Myocyte (in vitro differentiated cells): ENCODE measurements at regions not wholly inside any gene's neighbourhood (a gene's known extent, or its start where the extent isn't known, plus 50 kb on each side); places are given as distances from the start of the nearest gene placed in this dataset.

Experiments used
- DNase-seq: peaks from one replicate; pipeline ENCODE4 v3.0.0-alpha.2; 2012; ENCODE audit warnings: low read depth

DNA sequence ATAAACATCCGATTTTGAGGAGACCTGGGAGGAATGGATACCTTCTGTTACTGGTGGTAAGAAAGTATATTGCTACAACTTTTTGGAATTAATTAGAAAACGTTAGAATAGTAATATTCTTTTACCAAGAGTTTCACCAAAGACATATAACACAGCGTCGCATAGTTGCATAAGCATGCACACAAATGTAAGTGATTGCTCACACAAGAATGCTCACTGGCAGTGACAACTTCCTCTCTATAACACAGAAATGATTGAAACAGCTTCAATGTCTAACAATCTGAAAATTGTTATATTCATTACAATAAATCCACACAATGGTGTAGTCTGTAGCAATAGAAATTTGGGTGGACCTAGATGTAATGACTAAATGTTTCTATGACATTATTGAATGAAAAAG is 998.6 kb downstream of the TTLL7 start:
- no peak for DNase-seq

DNA sequence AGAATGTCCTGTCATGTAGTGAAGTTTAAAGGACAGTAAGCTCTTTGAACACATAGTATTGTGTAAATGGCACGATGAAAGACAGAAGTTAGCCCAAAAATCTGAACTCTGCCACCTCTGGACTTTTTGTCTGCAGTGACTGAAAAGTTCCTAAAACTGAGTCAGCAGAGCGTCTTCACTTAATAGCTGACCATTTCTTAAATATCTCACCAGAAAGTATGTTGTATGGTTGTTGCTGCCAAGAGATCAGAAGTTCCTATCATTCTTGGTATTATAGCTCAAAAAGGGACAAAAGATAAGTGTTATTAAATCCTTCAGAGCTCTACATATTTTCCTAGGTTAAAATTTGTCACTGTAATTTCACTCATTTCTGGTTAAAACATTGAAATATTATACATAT is 1003.0 kb downstream of the TTLL7 start:
- no peak for DNase-seq

DNA sequence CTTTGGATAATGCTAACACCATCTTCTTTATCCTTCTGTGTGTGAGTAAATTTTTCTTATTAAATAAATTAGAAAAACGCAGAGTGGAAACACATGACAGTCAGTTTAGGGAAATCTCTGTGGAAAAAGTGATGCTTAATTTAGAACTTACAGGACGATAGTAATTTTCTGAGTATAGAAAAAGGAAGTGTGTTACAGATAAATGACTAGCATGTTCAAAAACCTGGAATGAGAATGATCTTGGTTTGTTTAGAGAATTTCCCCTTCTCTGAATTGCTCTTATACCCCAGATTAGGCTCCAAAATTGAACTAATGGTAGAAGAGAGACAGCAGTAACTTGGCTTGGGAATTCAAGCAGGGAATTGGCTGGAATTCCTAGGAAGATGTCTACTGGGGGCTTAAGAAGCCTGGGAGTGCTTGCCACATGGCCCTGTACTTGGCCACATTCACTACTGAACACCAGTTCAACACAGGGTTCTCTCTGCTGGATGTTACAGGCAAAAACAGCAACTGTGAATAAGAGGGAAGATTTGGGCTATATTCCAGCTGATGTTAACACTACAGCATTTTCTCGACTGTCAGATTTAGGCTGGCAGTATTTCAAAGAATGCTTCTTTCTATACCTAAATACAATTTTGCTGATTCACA is 1004.2 kb downstream of the TTLL7 start:
- DNase-seq: no peak

DNA sequence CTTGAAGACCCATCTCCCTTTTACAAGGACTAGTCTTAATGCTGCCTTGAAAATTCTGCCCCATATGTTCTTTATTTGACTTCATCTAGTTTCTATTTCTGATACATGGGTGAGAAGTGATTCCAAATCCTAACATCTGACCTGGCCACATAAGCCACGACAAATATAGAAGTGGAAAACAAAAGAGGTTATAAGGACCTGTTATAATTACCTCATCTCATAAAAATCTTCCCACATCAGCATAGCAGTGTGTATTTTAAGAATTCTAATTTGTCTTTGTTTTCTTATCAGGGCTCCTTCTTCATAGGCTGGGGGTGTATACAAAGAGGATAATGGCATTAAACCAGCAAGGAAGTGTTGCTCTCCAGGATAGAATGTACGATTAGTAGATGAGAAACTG is 1007.4 kb downstream of the TTLL7 start:
- DNase-seq: peak; percentile 37

DNA sequence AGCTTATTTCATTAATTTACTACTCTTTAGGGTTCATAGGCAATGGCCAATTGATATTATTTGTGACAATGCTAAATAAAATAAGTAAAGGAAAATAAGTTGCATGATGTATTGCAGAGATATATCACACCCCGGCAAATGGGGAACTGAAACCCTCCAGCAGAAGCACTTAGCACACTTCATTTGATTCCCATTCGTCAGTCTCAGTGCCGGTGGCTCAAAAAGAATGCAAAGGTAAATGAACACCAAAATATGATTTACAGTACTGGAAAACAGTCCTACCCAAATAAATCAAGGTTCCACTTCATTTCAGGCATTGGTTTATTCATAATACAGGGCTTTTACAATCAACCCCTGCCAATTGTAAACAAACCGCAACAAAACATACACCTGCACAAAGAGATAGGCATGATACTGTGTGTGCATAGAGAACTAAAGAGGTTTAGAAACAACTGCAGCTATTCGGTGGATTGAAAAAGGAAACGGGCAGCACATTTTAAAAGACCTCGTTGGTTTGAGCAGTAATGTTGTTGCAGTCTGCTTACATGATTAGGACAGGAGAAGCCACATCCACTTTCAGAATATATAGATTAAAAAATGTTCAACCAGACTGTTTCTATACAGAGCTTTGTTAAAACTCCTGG is 1019.2 kb downstream of the TTLL7 start:
- DNase-seq: no peak

DNA sequence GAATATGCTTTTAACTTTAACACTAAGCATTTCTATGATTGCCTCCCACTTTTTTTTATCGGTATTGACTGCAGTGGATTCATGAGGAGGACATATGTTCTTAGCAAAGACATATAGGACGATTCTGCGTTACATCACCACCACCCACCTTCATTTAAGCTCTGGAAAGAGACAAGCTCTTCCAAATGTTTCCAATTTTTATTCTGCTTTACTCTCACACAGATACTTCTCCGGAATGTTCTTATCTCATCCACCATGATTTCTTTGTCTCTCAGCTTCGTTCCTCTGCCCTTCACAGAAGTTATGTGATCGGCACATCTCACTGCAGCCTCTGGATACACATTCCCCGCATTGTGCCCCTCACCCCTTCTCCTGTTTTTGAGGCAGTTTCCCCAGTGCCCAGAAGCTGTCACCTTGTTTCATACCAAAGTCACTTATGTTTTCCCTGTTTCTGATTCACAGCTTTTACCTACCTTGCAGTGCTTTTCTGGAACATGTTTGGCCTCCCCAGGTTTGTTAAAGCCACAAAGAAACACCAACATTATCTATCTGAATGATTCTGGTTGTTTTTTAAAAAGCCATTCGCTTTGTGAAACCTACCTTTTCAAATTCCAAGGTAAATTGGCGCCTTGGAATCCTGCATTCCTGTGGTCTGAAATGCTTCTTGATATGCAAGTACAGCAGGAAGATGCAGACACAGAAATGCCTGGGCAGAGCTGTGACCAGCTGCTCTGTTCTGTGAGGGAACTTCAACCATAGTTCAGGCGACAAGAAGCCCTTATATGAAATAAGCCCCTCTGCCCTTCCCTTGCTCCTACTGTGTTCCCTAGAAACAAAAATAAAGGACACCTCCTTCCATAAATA is 1020.2 kb downstream of the TTLL7 start:
- no peak for DNase-seq

DNA sequence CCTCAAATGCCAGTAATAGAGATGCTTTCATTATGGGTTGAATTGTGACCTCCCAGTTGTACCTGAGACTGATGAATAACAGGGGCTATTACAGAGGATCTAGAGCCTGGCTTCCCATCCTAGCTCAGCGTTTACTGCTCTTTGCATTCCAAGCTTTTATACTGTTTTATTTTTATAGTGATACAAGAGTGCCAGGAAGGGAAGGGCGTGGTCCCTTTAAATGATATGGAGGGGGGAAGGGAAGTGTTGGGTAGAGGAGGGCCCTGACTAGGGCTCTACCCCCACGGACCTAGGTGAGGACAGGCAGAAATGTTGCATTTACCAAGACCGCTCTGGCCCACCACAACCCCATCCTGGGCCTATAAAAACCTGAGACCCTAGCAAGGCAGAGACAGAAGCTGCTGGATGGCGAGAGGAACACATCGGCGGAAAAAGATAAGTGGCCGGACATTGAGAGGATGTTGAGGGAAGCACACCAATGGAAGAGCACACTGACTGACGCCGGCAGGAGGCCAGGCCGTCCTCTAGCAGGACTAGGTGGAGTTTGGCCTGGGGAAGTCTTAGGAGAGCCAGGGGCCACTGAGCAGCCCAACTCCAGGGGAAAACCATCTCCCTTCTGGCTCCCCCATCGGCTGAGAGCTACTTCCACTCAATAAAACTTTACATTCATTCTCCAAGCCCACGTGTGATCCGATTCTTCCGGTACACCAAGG is 1025.9 kb downstream of the TTLL7 start:
- DNase-seq: no peak

DNA sequence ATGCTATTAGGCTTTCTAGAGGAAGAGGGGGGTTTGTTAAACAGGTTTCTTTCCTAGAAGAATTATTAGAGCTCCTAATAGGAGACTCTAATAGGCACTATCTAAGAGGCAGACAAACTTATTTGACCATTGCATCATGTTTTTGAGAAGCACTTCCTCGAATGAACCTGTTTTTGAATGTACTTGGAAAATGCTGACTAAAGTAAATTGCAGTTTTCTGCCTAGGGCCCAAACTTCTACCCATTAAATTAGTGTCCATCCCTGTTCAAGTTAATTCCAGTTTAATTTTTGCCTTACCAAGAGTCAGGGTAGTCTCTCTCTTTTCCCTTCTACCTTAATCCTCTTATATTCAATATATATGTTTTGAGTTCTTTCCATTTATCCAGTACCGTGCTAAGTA is 1029.6 kb downstream of the TTLL7 start:
- DNase-seq: no peak

DNA sequence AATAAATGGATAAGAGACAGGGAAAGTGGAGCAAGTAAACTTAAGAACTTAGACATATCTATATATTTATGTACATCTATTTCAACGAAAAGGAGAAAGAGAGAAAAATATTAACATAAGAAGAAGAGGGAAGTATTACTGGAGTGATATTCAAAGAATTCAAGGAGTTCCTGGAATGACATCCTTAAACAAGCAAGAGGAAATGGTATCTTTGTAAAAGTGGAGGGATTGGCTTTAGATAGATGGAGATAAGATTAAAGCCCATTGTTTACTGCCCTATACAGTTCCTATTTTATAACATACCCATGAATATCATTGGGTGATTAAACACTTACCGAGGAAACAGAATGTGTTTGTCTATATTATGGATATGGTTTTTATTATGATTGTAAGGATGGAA is 1036.3 kb downstream of the TTLL7 start:
- no peak for DNase-seq

DNA sequence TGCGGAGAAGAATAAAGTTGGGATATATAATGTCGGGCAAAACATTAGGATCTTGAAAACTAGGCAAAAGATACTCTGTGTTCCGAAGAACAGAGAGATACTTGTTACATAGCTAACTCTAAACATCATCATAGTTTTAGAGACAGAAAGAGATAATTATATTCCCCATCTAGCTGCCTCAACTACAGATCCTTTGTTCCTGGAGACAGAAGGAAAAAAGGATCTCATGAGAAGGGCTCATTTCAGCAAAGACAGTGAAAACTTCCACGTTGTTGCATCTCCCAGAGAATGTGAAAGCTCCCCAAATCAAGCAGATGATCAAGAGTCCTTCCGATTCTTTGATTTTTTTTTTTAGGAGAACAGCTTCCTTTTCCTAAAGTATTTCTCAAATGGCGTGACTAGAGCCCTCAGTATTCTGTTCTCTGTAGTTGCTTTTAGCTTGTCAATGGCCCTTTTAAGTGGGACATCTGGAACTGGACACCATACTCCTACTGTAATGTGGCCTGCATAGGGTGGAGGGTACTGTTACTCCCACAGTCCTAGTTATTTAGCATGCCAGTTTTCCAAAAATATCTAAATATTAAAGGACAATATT is 1048.2 kb downstream of the TTLL7 start:
- no peak for DNase-seq

DNA sequence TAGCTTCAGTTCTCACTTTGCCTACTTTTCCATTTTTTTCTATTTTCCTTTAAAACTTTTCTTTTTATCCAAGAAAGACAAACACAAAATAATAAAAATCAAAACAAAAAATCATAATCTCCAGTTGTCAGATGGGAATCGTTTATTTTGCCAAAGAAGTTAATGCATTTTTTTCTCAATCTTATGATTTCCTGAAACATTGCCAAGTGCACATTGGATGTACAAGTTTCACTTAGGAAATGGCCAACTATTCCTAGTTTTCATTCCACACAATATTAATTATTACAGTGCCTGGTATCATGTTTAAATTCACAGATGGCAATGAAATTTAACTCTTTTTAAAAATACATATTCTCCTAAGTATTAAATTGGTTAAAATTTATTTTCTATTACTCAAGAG is 1050.5 kb downstream of the TTLL7 start:
- no peak for DNase-seq

DNA sequence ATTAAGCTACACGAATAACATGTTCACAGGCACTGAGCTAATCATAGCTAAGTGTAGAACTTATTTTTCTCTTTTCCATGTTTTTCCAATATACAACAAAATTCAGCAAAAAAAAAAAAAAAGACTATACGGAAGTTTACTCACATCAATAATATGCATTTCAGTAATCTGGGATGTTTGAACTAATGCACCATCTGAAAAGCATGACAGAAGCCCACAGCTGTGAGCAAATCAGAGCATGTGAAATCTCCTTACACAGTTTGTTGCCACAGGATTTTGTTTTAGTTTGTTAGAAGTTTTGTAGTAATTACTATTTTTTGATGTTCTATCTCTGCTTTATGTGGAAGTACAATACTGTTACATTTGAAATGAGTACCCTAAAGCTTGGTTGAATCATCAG is 1051.7 kb downstream of the TTLL7 start:
- no peak for DNase-seq

DNA sequence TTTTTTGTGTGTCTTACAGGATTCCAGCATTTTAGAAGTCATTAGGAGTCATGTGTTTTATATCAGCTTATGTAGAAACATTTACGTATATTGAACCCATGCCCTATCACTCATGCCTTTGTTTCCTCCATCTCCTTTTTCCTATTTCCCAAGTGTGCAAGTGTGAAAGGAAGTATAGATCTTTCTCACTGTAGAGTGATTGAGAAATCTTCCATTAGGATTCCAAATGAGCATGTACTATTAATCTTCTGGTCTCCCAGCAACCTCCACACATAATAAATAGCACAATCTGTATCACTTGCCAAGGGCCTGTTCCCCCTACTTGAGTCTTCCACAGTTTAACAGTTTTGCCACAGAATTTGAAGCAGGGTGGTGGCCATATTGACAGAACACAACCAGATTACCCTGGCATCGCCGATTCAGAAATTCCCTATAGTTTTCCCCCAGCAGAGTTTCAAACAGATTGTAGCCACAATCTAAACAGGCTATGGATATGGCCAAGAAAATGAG is 1052.8 kb downstream of the TTLL7 start:
- DNase-seq: no peak

DNA sequence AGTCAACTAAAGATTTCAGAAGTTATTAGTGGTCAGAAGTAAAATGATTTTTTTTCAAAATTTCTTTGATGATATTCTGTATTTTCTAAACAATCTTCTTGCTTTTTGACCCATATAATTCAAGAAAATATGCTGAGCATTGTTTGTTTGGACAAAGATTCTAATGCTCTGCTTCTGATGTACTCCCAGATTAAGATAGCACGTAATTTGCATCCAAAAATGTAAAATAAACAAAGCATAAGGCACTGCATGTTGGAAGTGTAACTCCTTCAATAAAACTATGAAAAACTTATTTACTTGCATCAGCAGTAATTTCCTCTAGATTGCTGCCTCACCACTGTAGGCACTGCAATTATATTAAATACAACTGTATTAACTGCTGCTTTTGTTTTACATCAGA is 1054.1 kb downstream of the TTLL7 start:
- DNase-seq: no peak

DNA sequence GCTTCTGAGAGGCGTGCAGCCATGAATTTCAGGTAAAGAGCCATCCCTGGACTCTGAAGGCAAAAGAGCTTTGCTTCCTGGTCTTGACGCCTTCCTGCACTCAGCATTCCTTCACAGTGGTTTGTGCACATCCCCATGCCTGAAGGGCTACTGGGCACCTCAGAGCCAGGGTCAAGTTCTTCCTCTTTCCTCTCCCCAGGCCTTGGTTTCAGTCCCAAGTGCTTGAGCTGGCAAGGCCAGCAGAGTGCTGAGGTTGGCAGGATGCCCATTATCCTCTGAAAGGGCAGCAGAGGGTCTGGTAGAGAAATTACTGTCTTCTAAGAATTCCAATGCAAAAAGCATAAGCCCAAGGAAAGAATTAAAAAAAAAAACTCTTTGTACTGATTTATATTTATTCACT is 1064.9 kb downstream of the TTLL7 start:
- DNase-seq: no peak

DNA sequence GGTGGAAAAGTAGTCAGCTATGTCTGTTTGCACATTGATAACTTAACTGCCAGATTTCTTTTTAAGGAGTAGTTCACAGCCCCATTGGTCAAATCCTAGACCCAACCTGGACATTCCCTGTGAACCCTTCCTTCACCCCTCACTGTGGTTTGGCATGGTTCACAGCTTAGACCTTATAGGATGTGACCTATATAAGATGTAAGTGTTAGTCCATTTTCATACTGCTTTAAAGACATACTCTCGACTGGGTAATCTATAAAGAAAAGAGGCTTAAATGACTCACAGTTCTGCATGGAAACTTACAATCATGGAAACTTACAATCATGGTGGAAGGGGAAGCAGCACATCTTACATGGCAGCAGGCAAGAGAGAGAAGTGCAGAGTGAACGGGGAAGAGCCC is 1066.2 kb downstream of the TTLL7 start:
- DNase-seq: no peak

DNA sequence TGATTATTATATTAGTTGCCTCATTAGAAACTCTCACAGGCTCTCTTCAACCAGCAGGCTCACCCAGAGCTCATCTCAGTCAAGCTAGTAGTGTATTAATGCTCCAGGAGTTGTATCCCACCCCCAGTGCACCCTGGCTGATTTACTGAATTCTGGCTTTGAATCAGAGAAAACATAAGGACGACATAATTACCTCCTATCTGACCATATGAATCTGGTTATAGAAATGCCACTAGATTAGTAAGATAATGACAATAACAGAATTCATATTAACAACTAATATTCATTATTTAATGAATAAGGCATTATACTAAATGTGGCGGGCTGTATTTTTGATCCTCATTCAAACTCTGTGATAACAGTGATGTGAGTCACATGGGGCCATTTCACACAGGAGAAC is 1066.7 kb downstream of the TTLL7 start:
- no peak for DNase-seq

DNA sequence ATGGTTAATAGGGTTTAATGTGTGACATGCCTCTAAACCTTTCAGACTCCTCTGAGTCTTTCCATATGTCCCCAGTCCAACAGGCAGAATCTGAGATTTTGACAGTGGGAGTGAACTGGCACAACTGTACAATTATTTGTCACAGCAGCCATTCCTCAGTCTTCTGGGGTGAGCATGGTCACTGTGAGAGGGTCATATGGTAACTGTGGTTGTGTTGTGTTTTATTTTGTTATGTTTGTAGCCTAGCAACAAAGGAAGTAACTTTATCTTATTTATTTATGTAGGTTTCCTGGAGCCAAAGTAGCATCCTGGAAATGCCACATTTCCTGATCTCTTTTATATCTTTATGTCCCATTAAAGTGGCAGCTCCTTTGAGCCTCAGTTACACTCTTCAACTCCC is 1067.9 kb downstream of the TTLL7 start:
- DNase-seq: no peak

DNA sequence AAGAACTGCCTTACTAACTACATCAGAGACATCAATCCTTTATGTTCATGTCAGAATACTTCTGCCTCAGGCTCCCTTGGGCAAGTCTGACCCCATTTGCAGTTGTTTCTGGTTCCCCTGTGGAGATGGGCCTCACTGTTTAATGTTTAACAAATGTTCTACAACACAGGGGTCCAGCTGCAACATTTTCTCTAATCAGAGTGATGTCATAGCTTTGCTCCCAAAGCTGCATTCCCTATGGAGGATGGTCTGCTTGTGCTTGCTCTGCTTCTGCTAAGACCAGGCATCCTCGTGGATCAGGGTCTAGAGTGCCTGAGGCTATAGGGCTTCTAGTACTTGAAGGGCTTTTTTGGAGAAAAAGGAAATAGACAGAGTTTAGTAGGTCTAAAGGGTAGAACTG is 1071.2 kb downstream of the TTLL7 start:
- DNase-seq: no peak

DNA sequence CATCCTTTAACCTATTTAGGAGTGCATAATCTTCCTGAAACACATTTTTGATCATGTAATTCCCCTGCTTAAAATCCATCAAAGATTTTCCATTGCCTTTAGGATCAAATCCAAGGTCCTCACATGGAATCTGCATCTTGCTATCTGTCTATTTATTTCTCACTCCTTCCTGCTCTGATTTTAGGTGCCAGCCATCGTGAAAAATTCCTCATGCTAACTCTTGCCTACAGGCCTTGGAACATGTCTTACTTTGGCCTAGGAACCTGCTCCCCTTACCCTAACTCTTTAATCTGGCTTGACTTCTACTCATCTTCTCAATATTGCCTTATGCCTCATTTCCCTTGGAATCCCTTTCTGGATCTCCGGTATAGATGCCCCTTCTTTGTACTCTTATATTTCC is 1074.3 kb downstream of the TTLL7 start:
- DNase-seq: no peak

DNA sequence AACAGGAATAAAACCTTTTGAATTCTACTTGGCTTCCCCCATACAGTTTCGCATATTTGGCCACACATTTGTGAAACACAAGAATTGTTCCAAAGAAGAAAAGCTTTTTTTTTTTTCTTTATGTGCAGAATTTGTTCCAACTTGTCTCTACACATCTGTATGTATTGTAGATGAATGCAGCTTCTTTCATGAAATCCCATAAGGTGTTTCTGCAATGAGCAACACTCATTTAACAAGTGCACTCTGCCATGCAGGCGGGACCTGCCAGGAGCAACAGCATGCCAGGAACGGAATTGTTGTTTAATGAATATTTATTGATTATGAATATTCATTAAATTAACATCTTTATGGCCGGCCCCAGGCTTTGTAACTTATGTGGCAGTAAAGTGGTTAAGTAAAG is 1075.0 kb downstream of the TTLL7 start:
- no peak for DNase-seq
